Fibroblast of the aortic adventitia (primary cell): ENCODE measurements at regions not wholly inside any gene's neighbourhood (a gene's known extent, or its start where the extent isn't known, plus 50 kb on each side); places are given as distances from the start of the nearest gene placed in this dataset.

Experiments
- DNase-seq: peaks from one replicate; pipeline ENCODE4 v3.0.0-alpha.2; 2010; ENCODE audit warnings: low read depth
- H3K4me3 ChIP-seq: 2 replicates; pipeline ENCODE4 v1.5.1; 2011; ENCODE audit warnings: low read depth, mild to moderate bottlenecking, control low read depth, low read length, moderate library complexity
- TF ChIP-seq, protein P1 (sequence below): IDR thresholded peaks from 2 replicates; pipeline ENCODE4 v1.5.1; 2011; ENCODE audit warnings: mild to moderate bottlenecking, low read length, control low read depth, inconsistent platforms; ENCODE audit not compliant: insufficient read depth

DNA sequence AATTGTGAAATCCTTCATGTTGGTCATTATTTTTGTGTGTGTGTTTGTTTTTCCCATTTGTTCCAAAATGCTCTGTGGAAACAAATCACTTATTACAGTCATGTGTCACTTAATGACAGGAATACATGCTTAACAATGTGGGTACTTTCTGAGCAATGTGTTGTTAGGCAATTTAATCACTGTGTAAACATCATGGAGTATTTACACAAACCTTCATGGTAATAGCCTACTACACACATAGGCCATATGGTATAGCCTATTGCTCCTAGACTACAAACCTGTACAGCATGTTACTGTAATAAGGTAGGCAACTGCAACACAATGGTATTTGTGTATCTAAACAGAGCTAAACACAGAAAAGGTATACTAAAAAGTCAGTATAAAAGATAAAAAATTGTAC, 388.9 kb upstream of the PPP1R2C start:
- DNase-seq: no peak
- no peak overlapping the region for H3K4me3 ChIP-seq
- TF ChIP-seq, protein P1, sequence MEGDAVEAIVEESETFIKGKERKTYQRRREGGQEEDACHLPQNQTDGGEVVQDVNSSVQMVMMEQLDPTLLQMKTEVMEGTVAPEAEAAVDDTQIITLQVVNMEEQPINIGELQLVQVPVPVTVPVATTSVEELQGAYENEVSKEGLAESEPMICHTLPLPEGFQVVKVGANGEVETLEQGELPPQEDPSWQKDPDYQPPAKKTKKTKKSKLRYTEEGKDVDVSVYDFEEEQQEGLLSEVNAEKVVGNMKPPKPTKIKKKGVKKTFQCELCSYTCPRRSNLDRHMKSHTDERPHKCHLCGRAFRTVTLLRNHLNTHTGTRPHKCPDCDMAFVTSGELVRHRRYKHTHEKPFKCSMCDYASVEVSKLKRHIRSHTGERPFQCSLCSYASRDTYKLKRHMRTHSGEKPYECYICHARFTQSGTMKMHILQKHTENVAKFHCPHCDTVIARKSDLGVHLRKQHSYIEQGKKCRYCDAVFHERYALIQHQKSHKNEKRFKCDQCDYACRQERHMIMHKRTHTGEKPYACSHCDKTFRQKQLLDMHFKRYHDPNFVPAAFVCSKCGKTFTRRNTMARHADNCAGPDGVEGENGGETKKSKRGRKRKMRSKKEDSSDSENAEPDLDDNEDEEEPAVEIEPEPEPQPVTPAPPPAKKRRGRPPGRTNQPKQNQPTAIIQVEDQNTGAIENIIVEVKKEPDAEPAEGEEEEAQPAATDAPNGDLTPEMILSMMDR: no peak

DNA sequence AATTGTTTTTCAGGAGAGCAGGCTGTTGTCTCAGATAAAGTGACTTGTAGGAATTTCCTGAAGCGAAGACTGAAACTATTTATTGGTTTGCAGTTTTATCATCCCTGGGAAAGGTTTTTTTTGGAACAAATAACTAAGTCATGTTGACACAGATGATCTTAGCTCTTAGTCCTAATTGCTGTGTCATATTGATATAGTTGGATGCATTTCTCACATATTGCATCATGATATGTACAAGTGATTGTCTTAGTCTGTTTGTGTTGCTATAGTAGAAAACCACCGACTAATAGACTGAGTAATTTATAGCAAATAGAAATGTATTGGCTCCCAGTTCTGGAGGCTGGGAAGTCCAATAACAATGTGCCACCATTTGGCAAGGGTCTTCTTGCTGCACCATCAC, 397.5 kb upstream of the PPP1R2C start:
- TF ChIP-seq, protein P1: no peak
- no peak overlapping the region for H3K4me3 ChIP-seq
- DNase-seq: no peak

DNA sequence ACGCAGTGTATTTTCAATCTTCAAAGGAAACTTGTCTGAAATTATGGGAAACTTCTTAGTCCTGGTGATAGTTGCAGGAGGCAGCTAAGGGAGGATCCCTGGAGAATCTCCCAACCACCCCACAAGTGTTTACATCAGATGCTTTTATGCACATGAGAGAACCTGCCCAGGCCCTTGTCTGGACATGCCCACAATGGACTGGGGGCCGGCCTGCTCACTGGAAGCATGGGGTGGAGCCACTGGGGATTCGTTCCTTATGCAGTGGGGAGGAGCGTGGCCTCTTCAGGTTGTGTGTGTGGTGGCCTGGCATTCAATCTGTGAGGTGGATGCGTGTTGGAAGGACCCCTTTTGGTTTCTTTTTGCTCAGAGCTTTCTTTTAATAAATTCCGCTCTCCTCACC, 398.7 kb upstream of the PPP1R2C start:
- H3K4me3 ChIP-seq: no peak overlapping the region
- TF ChIP-seq, protein P1: no peak
- peak; percentile 0 for DNase-seq

DNA sequence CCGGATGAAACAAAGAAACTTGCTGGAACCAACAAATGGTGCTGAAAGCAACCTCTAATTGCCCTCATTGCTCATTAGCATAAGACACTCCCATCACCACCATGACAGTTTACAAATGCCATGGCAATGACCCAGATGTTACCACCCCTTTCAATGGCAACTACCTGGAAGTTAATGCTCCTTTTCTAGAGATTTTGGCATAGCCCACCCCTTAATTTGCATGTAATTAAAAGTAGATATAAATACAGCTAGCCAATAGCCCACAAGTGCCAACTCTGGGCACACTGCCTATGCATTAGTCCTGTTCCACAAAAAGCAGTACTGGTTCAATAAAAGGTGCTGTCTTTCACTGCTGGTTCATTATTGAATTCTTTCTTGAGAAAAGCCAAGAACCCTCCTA, 410.3 kb upstream of the PPP1R2C start:
- DNase-seq: no peak
- TF ChIP-seq, protein P1: no peak
- no peak overlapping the region for H3K4me3 ChIP-seq

DNA sequence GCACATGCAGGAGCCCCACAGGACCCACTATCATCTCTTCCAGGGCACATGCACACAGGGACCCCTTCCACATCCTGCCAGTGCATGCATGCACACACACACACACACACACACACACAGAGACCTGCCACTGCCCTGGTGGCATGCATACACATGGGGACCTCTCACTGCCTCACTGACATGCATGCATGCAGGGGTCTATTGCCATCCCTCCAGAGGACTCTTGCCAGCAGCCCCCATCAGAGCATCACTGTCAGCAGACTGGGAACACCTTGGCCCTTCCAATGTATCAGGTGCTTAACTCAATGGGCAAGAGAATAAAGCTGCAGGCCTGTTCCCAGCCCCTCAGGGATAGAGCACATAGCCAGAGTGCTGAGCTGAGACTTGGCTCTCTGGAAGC, 433.6 kb upstream of the PPP1R2C start:
- DNase-seq: no peak
- TF ChIP-seq, protein P1: no peak
- H3K4me3 ChIP-seq: no peak overlapping the region

DNA sequence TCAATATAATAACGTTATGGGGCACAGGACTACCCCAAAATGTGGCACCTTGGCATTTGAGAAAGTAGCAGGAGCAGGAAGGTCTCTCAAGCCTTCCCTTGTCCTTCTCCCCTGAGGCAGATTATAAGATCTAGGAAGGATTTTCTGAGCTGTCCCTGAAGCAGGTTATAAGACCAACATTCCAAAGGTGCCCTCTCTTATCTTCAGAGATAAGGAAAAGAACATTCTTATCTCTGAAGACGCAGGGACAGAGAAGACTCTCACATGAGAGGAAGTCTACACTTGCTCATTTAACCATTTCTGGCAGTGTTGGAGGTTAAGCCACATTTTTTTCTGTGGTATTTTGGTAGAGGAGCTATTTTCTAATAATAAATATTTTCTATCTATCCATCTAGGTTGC, 437.9 kb upstream of the MAOA start:
- DNase-seq: no peak
- no peak overlapping the region for H3K4me3 ChIP-seq
- TF ChIP-seq, protein P1: no peak

DNA sequence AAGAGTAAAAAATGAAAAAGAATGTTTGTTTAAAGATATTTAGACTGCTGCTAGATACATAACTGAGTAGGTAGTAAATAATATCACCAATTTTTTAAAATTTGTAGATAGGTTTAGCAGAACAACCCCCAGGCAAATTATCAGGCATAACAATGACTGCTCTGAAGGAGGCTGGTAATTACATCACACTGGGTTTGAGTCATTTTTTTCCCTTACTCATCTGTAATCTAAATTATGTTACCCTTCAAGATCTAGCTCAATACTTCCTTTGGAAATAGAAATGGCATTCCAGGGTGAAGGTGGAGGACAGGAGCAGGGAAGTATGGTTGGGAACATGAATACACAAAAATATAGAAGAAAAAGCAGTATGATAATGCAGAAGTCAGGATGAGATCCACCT, 431.6 kb upstream of the MAOA start:
- TF ChIP-seq, protein P1: no peak
- DNase-seq: no peak
- H3K4me3 ChIP-seq: no peak overlapping the region
